CD8-positive, alpha-beta memory T cell (primary cell): ENCODE measurements at regions not wholly inside any gene's neighbourhood (a gene's known extent, or its start where the extent isn't known, plus 50 kb on each side); places are given as distances from the start of the nearest gene placed in this dataset.

Experiments
- CTCF ChIA-PET: fragments of 350-600 bp; sonication (Branson Sonifier 250); formaldehyde crosslinking; loops from one replicate; lab custom pipeline; 2021; ENCODE audit warnings: antibody characterized with exemption; lab: Charles Lee
- POLR2A ChIA-PET: fragments of 350-600 bp; sonication (Branson Sonifier 250); formaldehyde crosslinking; loops from one replicate; lab custom pipeline; 2021; ENCODE audit warnings: antibody characterized with exemption; lab: Charles Lee
- DNase-seq, 5 donors: peaks; one replicate each; pipeline versions ENCODE4 v3.0.0 to v3.0.0-alpha.2; 2020 to 2022; ENCODE audit warnings: mixed read lengths in 1 of 5
- H3K27ac ChIP-seq: one replicate; pipeline ENCODE4 v1.7.0; 2013; ENCODE audit warnings: low read depth, mild to moderate bottlenecking, low read length, moderate library complexity
- H3K27me3 ChIP-seq: 2 replicates; pipeline ENCODE4 v1.7.0; 2013; ENCODE audit warnings: low read length, mild to moderate bottlenecking; ENCODE audit not compliant: insufficient read depth, poor library complexity, severe bottlenecking
- H3K36me3 ChIP-seq: 2 replicates; pipeline ENCODE4 v1.7.0; 2013; ENCODE audit warnings: mild to moderate bottlenecking, low read length, moderate library complexity; ENCODE audit not compliant: insufficient read depth
- H3K4me1 ChIP-seq: 2 replicates; pipeline ENCODE4 v1.7.0; 2013; ENCODE audit warnings: mild to moderate bottlenecking, low read length, moderate library complexity; ENCODE audit not compliant: insufficient read depth
- H3K4me3 ChIP-seq: 2 replicates; pipeline ENCODE4 v1.7.0; 2013; ENCODE audit warnings: mild to moderate bottlenecking, low read length
- H3K9me3 ChIP-seq: 2 replicates; pipeline ENCODE4 v1.7.0; 2013; ENCODE audit warnings: mild to moderate bottlenecking, low read length
- H3K27ac Mint-ChIP-seq, 8 donors: one replicate each; pipeline ENCODE4 v1.8.0; 2020 to 2021; ENCODE audit warnings: mixed read lengths in 8 of 8, mild to moderate bottlenecking in 6 of 8, inconsistent platforms in 3 of 8, moderate library complexity in 3 of 8
- H3K27me3 Mint-ChIP-seq, 2 donors: one replicate each; pipeline ENCODE4 v1.8.0; 2020 to 2021; ENCODE audit warnings: mixed read lengths in 2 of 2, mild to moderate bottlenecking in 1 of 2, moderate library complexity in 1 of 2
- H3K36me3 Mint-ChIP-seq, 3 donors: one replicate each; pipeline ENCODE4 v1.8.0; 2020 to 2021; ENCODE audit warnings: mixed read lengths in 3 of 3, inconsistent platforms in 1 of 3, mild to moderate bottlenecking in 1 of 3
- H3K4me1 Mint-ChIP-seq, 3 donors: one replicate each; pipeline ENCODE4 v1.8.0; 2020 to 2021; ENCODE audit warnings: mixed read lengths in 3 of 3, inconsistent platforms in 1 of 3, mild to moderate bottlenecking in 1 of 3
- H3K4me3 Mint-ChIP-seq, 7 donors: one replicate each; pipeline ENCODE4 v1.8.0; 2020 to 2021; ENCODE audit warnings: mixed read lengths in 7 of 7, mild to moderate bottlenecking in 6 of 7, moderate library complexity in 4 of 7, inconsistent platforms in 2 of 7
- H3K9me3 Mint-ChIP-seq, 5 donors: one replicate each; pipeline ENCODE4 v1.8.0; 2020 to 2022; ENCODE audit warnings: mixed read lengths in 5 of 5, mild to moderate bottlenecking in 3 of 5, moderate library complexity in 2 of 5, inconsistent platforms in 1 of 5

DNA sequence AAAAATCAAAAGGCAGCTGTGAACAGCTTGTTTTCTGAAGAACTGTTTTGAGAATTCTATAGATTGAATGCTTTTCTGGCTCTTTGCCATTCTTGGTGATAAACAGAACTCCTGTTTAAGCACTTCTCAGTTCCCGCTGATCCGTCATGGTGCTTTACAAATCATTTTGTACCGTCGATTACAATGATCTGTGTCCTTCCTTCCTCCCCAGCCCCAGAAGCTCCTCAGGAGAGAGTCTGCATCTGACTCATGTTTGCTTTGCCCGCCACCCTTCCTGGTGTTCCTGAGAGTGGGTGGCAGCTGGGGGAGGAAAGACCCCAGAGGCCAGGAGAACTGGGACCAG is 538.6 kb upstream of the MARCKS start:
- no peak for DNase-seq
- no peaks in the 10 kb centered on the region for H3K27me3 ChIP-seq
- POLR2A ChIA-PET, result no interaction called here
- no peak overlapping the region for H3K27ac Mint-ChIP-seq
- peaks cover 0 to 8% (median 0%) of the 10 kb centered on the region in 5 donors for H3K9me3 Mint-ChIP-seq
- H3K36me3 Mint-ChIP-seq, result no peaks in the 10 kb centered on the region
- no peaks in the 10 kb centered on the region for H3K36me3 ChIP-seq
- H3K9me3 ChIP-seq, result no peaks in the 10 kb centered on the region
- no peak overlapping the region for H3K4me3 Mint-ChIP-seq
- H3K4me1 ChIP-seq, result no peaks in the 10 kb centered on the region
- CTCF ChIA-PET, result no interaction called here
- H3K27me3 Mint-ChIP-seq, result peaks cover 0 to 1% of the 10 kb centered on the region in 2 donors
- no peak overlapping the region for H3K4me3 ChIP-seq
- H3K4me1 Mint-ChIP-seq, result no peaks in the 10 kb centered on the region
- H3K27ac ChIP-seq, result no peak overlapping the region

DNA sequence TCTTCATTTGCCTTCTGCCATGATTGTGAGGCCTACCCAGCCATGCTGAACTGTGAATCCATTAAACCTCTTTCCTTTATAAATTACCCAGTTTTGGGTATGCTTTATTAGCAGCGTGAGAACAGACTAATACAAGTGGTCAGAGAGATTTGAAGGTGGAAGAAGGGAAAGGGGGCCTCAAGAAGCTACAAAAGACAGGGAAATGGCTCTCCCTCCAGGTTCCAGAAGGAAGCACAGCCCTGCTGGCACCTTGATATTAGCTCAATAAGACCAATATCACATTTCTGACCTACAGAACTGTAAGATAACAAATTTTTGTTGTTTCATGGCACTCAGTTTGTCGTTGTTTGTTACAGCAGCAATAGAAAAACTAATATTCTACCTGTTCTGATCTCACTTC is 536.5 kb upstream of the MARCKS start:
- Mint-ChIP-seq H3K9me3 (peaks cover 0 to 6% (median 0%) of the 10 kb centered on the region in 5 donors), H3K4me1 (no peaks in the 10 kb centered on the region), H3K27me3 (peaks cover 0 to 1% of the 10 kb centered on the region in 2 donors), H3K4me3 (no peak overlapping the region), H3K27ac (no peak overlapping the region), H3K36me3 (no peaks in the 10 kb centered on the region)
- ChIA-PET CTCF (no interaction called here), POLR2A (no interaction called here)
- no peaks in the 10 kb centered on the region for H3K36me3 ChIP-seq
- H3K9me3 ChIP-seq, result no peaks in the 10 kb centered on the region
- no peaks in the 10 kb centered on the region for H3K27me3 ChIP-seq
- no peak for DNase-seq
- no peak overlapping the region for H3K27ac ChIP-seq
- no peaks in the 10 kb centered on the region for H3K4me1 ChIP-seq
- H3K4me3 ChIP-seq, result no peak overlapping the region

DNA sequence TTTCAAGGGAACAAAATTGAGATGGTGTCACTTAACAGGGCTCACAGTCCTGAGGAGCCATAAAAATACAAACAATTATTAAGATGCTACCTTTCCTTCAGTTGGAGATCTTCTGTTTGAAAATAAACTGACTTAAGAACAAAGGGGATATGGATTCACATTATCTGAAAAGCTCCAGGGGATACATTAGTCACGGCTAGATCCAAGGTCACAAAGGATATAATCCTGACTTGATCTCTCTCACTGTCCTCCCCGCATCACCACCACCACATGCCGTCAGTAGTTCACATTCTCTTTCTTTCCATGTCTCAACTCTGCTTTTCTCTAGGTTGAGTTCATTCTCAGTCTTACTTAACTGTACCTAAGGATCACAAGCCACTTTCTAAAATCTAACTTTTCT is 530.4 kb upstream of the MARCKS start:
- CTCF ChIA-PET, result no interaction called here
- no peak overlapping the region for H3K27ac Mint-ChIP-seq

DNA sequence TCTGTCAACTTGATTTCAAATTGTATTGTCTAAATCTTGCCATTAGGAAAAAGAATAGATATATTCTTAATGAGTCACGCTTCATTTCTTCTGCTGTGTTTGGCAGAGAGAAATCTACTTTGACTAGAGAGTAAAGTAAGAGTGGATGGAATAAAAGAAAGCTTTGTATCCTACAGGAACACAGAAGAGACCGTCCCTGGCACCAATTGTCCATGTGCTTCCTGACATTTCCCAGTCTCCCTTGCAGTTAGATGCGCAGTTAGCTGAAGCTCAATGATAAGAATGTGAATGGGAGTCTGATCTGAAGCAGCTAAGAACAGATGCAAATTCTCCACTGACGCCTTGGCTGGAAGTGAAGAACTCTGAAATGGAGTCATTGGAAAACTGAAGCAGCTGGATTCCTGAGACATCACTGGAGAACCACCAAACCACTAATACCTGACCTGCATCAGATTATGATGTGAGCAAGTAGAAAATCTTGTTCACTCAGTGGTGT is 528.2 kb upstream of the MARCKS start:
- no peaks in the 10 kb centered on the region for H3K36me3 Mint-ChIP-seq
- Histone ChIP-seq H3K27me3 (no peaks in the 10 kb centered on the region), H3K4me1 (no peaks in the 10 kb centered on the region), H3K4me3 (no peak overlapping the region), H3K36me3 (no peaks in the 10 kb centered on the region), H3K27ac (no peak overlapping the region), H3K9me3 (no peaks in the 10 kb centered on the region)
- DNase-seq, result no peak
- ChIA-PET CTCF (no interaction called here), POLR2A (no interaction called here)
- H3K9me3 Mint-ChIP-seq, result peaks cover 0 to 4% (median 0%) of the 10 kb centered on the region in 5 donors
- H3K27me3 Mint-ChIP-seq, result no peaks in the 10 kb centered on the region
- H3K4me3 Mint-ChIP-seq, result no peak overlapping the region
- H3K4me1 Mint-ChIP-seq, result no peaks in the 10 kb centered on the region
- no peak overlapping the region for H3K27ac Mint-ChIP-seq

More for the DNA sequence above, 530.4 kb upstream of the MARCKS start:
- Mint-ChIP-seq H3K27me3 (peaks cover 0 to 1% of the 10 kb centered on the region in 2 donors), H3K9me3 (peaks cover 0 to 4% (median 2%) of the 10 kb centered on the region in 5 donors), H3K4me3 (no peak overlapping the region), H3K4me1 (no peaks in the 10 kb centered on the region), H3K36me3 (no peaks in the 10 kb centered on the region)
- H3K4me3 ChIP-seq, result no peak overlapping the region
- H3K27ac ChIP-seq, result no peak overlapping the region
- H3K9me3 ChIP-seq, result no peaks in the 10 kb centered on the region
- no peaks in the 10 kb centered on the region for H3K36me3 ChIP-seq
- no peaks in the 10 kb centered on the region for H3K4me1 ChIP-seq
- no peak for DNase-seq
- POLR2A ChIA-PET, result no interaction called here
- no peaks in the 10 kb centered on the region for H3K27me3 ChIP-seq

DNA sequence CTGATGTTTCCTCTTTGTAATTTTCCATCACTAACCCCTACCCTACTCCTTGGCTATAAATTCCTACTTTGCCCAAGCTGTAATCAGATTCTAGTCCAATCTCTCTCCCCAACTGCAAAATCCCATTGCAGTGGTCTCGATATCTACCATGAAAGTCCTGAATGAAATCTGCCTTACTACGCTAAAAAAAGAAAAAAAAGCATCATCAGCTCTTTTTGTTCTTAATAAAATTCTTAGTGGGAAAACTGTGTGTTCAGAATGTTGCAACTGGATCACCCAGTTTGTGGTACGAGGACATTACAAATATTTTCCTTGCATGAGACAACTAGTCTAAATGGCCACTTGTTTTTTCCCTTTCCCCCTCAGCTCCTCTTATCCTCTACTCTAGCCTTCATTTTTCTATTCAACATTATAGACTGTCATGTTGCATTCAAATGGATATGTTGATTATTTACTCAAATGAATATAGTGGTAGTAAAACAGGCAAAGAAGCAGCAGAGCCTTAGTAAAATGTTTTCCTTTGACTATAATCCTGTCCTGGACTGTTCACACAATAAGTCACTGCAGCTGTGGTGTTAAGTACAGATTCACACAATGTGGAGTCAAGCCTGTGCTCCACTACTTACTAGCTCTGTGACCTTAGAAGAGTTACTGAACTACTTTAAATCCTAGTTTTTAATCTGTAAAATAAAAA is 527.1 kb upstream of the MARCKS start:
- H3K9me3 Mint-ChIP-seq, result peaks cover 0 to 4% (median 0%) of the 10 kb centered on the region in 5 donors
- POLR2A ChIA-PET, result no interaction called here

DNA sequence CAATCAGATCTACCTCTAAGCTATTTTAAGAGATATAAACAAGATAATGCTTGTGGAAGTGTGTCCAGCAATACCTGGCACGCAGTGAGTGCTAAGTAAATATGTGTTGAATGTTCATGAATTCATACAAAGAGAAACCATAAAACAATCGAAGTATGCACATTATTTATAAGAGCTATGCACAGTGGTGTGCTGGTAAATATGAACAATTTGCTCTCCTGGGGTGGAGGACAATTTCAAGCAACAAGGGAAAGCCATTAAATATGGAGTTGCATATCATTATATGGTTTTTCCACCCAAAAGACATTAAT is 526.6 kb upstream of the MARCKS start:
- DNase-seq, result no peak
- POLR2A ChIA-PET, result no interaction called here

More for the DNA sequence above, 527.1 kb upstream of the MARCKS start:
- no peaks in the 10 kb centered on the region for H3K27me3 Mint-ChIP-seq
- Histone ChIP-seq H3K9me3 (no peaks in the 10 kb centered on the region), H3K27me3 (no peaks in the 10 kb centered on the region), H3K4me3 (no peak overlapping the region), H3K27ac (no peak overlapping the region), H3K4me1 (no peaks in the 10 kb centered on the region), H3K36me3 (no peaks in the 10 kb centered on the region)
- H3K4me1 Mint-ChIP-seq, result no peaks in the 10 kb centered on the region
- CTCF ChIA-PET, result no interaction called here
- H3K36me3 Mint-ChIP-seq, result no peaks in the 10 kb centered on the region
- no peak for DNase-seq
- H3K27ac Mint-ChIP-seq, result no peak overlapping the region
- H3K4me3 Mint-ChIP-seq, result no peak overlapping the region

DNA sequence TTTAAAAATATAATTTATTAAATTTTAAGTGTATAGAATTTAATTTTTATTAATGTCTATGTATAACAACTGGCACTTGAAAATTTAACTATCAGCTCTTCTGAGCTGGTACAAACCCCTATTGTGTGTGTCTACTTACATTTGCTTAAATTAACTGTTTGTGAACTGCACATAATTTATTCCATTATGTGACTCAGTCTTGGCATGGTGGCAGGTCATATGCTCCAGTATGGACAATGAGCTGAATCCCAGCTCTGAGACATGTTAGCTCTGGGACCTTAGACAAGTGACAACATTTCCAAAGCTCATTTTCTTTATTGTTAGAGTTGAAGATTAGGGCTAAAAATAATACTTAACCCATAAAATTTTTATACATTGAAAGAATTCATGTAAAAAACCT is 526.1 kb upstream of the MARCKS start:
- no peak for DNase-seq
- H3K4me1 ChIP-seq, result no peaks in the 10 kb centered on the region
- no peak overlapping the region for H3K27ac ChIP-seq
- H3K27ac Mint-ChIP-seq, result no peak overlapping the region
- no peaks in the 10 kb centered on the region for H3K27me3 ChIP-seq
- no peaks in the 10 kb centered on the region for H3K9me3 ChIP-seq
- peaks cover 0 to 2% of the 10 kb centered on the region in 2 donors for H3K27me3 Mint-ChIP-seq
- H3K36me3 ChIP-seq, result no peaks in the 10 kb centered on the region
- H3K36me3 Mint-ChIP-seq, result no peaks in the 10 kb centered on the region
- no peak overlapping the region for H3K4me3 Mint-ChIP-seq
- ChIA-PET CTCF (no interaction called here), POLR2A (no interaction called here)
- peaks cover 0 to 4% (median 1%) of the 10 kb centered on the region in 5 donors for H3K9me3 Mint-ChIP-seq
- H3K4me1 Mint-ChIP-seq, result no peaks in the 10 kb centered on the region
- H3K4me3 ChIP-seq, result no peak overlapping the region

More for the DNA sequence above, 526.6 kb upstream of the MARCKS start:
- Mint-ChIP-seq H3K27me3 (peaks cover 0 to 2% of the 10 kb centered on the region in 2 donors), H3K36me3 (no peaks in the 10 kb centered on the region), H3K4me3 (no peak overlapping the region), H3K4me1 (no peaks in the 10 kb centered on the region), H3K9me3 (peaks cover 0 to 4% (median 1%) of the 10 kb centered on the region in 5 donors), H3K27ac (no peak overlapping the region)
- H3K36me3 ChIP-seq, result no peaks in the 10 kb centered on the region
- CTCF ChIA-PET, result no interaction called here
- H3K4me3 ChIP-seq, result no peak overlapping the region
- no peaks in the 10 kb centered on the region for H3K27me3 ChIP-seq
- H3K27ac ChIP-seq, result no peak overlapping the region
- no peaks in the 10 kb centered on the region for H3K4me1 ChIP-seq
- no peaks in the 10 kb centered on the region for H3K9me3 ChIP-seq

DNA sequence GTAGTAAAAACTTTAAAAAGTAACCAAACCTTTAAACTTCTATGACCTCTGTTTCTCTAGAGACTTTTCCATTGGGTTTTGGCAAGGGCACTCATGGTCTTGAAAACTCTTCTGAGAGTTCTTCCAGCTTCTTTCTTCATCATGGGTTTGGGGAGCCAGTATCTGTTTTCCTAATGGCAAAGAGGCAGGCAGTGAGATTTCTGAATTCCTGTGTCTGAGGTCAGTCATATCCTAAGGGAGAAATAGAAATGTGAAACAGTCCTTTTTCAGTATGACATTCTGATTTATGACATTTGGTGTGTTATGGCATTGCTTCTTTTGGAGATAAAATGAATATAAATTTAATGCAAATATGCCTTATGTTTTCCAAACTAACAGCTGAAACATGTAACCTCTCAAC is 518.5 kb upstream of the MARCKS start:
- no peaks in the 10 kb centered on the region for H3K4me1 Mint-ChIP-seq
- Histone ChIP-seq H3K9me3 (no peaks in the 10 kb centered on the region), H3K27me3 (no peaks in the 10 kb centered on the region), H3K36me3 (no peaks in the 10 kb centered on the region), H3K4me3 (no peak overlapping the region), H3K27ac (no peak overlapping the region), H3K4me1 (no peaks in the 10 kb centered on the region)
- H3K27me3 Mint-ChIP-seq, result peaks cover 0 to 6% of the 10 kb centered on the region in 2 donors
- no peak overlapping the region for H3K27ac Mint-ChIP-seq
- peaks cover 0 to 1% (median 0%) of the 10 kb centered on the region in 5 donors for H3K9me3 Mint-ChIP-seq
- no peaks in the 10 kb centered on the region for H3K36me3 Mint-ChIP-seq
- ChIA-PET POLR2A (no interaction called here), CTCF (no interaction called here)
- no peak for DNase-seq
- H3K4me3 Mint-ChIP-seq, result no peak overlapping the region
